Nephron progenitor cell (in vitro differentiated cells): ENCODE measurements at regions not wholly inside any gene's neighbourhood (a gene's known extent, or its start where the extent isn't known, plus 50 kb on each side); places are given as distances from the start of the nearest gene placed in this dataset.
"Not testable (repeated sequence)": the region's sequence is repeated elsewhere in the genome, so short reads cannot be mapped to it uniquely, and the experiment has no call there.

Experiments used
- DNase-seq: peaks from one replicate; pipeline ENCODE4 v3.0.0; 2021
- H3K27ac Mint-ChIP-seq: 2 replicates; pipeline ENCODE4 v1.8.0; 2021; ENCODE audit warnings: mild to moderate bottlenecking, moderate library complexity, mixed read lengths
- H3K27me3 Mint-ChIP-seq: 2 replicates; pipeline ENCODE4 v1.8.0; 2021; ENCODE audit warnings: mild to moderate bottlenecking, low read depth, mixed read lengths; ENCODE audit not compliant: poor library complexity
- H3K36me3 Mint-ChIP-seq: 2 replicates; pipeline ENCODE4 v1.8.0; 2021; ENCODE audit warnings: low read depth, mixed read lengths
- H3K4me1 Mint-ChIP-seq: 2 replicates; pipeline ENCODE4 v1.8.0; 2021; ENCODE audit warnings: mixed read lengths
- H3K4me3 Mint-ChIP-seq: 2 replicates; pipeline ENCODE4 v1.8.0; 2021; ENCODE audit warnings: mild to moderate bottlenecking, moderate library complexity, mixed read lengths
- H3K9me3 Mint-ChIP-seq: 2 replicates; pipeline ENCODE4 v1.8.0; 2021; ENCODE audit warnings: mild to moderate bottlenecking, moderate library complexity, mixed read lengths
- TF ChIP-seq, protein P1 (sequence below): fragments of 200-600 bp; sonication (generic); IDR thresholded peaks from 2 replicates; pipeline ENCODE4 v1.5.0; 2021; ENCODE audit warnings: antibody characterized with exemption

DNA sequence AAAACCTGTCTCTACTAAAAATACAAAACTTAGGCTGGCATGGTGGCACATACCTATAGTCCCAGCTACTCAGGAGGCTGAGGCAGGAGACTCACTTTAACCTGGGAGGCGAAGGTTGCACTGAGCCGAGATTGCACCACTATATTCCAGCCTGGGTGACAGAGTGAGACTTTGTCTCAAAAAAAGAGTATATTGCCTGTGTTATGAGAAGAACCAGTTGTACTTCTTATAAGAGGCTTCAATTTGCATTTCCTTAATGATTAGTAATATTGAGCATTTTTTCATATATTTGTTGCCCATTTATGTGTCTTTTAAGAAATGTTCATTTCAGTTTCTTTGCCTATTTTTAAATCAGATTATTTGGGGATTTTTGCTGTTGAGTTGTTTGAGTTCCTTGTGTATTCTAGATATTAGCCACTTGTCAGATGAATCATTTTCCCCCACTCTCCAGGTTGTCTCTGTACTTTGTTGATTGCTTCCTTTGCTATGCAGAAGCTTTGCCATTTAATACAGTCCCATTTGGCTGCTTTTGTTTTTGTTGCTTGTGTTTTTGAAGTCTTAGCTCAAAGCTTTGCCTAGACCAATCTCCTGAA, 75.8 kb upstream of the LRPPRC start:
- Mint-ChIP-seq H3K4me3 (no peak overlapping the region), H3K36me3 (peaks cover 6% of the 10 kb centered on the region), H3K27ac (no peak overlapping the region), H3K27me3 (no peaks in the 10 kb centered on the region), H3K4me1 (peaks cover 6% of the 10 kb centered on the region), H3K9me3 (peaks cover 21% of the 10 kb centered on the region)
- DNase-seq, result no peak
- TF ChIP-seq, protein P1, sequence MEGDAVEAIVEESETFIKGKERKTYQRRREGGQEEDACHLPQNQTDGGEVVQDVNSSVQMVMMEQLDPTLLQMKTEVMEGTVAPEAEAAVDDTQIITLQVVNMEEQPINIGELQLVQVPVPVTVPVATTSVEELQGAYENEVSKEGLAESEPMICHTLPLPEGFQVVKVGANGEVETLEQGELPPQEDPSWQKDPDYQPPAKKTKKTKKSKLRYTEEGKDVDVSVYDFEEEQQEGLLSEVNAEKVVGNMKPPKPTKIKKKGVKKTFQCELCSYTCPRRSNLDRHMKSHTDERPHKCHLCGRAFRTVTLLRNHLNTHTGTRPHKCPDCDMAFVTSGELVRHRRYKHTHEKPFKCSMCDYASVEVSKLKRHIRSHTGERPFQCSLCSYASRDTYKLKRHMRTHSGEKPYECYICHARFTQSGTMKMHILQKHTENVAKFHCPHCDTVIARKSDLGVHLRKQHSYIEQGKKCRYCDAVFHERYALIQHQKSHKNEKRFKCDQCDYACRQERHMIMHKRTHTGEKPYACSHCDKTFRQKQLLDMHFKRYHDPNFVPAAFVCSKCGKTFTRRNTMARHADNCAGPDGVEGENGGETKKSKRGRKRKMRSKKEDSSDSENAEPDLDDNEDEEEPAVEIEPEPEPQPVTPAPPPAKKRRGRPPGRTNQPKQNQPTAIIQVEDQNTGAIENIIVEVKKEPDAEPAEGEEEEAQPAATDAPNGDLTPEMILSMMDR, result no peak

DNA sequence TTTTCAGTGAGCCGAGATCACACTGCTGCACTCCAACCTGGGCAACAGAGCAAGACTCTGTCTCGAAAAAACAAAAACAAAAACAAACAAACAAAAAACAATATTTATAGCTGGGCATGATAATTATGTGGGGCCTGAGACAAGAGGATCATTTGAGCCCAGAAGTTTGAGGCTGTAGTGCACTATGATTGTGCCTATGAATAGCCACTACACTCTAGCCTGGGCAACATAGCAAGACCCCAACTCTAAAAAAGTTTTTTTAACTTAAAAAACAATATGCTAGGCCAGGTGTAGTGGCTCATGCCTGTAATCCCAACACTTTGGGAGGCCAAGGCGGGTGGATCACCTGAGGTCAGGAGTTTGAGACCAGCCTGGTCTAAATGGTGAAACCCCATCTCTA, 77.9 kb upstream of the LRPPRC start:
- H3K27ac Mint-ChIP-seq, H3K4me1 Mint-ChIP-seq, DNase-seq, H3K27me3 Mint-ChIP-seq, H3K36me3 Mint-ChIP-seq, H3K4me3 Mint-ChIP-seq: not testable (repeated sequence)
- peaks cover 15% of the 10 kb centered on the region for H3K9me3 Mint-ChIP-seq

- not testable (repeated sequence) for H3K27me3 Mint-ChIP-seq, H3K9me3 Mint-ChIP-seq
Observed at GRCh38 chr2:44074795-44075194, 79.0 kb upstream of the LRPPRC start.

DNA sequence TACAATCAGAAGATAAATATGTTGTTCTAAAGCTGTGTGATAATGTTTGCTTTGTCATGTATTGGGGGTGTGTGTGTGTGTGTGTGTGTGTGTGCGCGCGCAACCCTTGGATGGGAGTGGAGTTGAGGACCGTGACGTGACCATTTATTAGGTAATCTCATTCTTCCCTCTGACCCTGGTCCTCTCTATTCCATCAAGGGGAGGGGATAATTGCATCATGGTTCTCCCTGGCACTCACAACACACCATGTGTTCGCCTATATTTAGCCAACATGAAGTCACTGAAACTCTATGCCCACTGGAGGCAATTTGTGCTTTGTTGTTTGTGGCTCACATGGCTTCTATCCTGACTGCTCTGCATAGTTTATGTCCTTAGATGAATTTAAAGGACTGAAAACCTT, 79.8 kb upstream of the LRPPRC start:
- H3K36me3 Mint-ChIP-seq, result no peaks in the 10 kb centered on the region
- no peak overlapping the region for H3K27ac Mint-ChIP-seq

More at GRCh38 chr2:44074795-44075194, 79.0 kb upstream of the LRPPRC start:
- peaks cover 12% of the 10 kb centered on the region for H3K4me1 Mint-ChIP-seq
- H3K27ac Mint-ChIP-seq, H3K36me3 Mint-ChIP-seq, H3K4me3 Mint-ChIP-seq, DNase-seq: not testable (repeated sequence)

GRCh38 chr2:44077942-44078511, 82.2 kb upstream of the LRPPRC start:
- peaks cover 14% of the 10 kb centered on the region for H3K4me1 Mint-ChIP-seq
- no peaks in the 10 kb centered on the region for H3K9me3 Mint-ChIP-seq
- TF ChIP-seq, protein P1, result no peak
- DNase-seq, result no peak
- H3K36me3 Mint-ChIP-seq, result no peaks in the 10 kb centered on the region
- no peak overlapping the region for H3K27ac Mint-ChIP-seq
- peaks cover under 1% of the 10 kb centered on the region for H3K27me3 Mint-ChIP-seq
- H3K4me3 Mint-ChIP-seq, result no peak overlapping the region

More for the DNA sequence above, 79.8 kb upstream of the LRPPRC start:
- TF ChIP-seq, protein P1, result no peak
- no peaks in the 10 kb centered on the region for H3K27me3 Mint-ChIP-seq
- peaks cover 4% of the 10 kb centered on the region for H3K9me3 Mint-ChIP-seq
- H3K4me3 Mint-ChIP-seq, result no peak overlapping the region
- no peak for DNase-seq
- peaks cover 14% of the 10 kb centered on the region for H3K4me1 Mint-ChIP-seq

GRCh38 chr2:44079686-44080085, 83.9 kb upstream of the LRPPRC start:
- no peaks in the 10 kb centered on the region for H3K9me3 Mint-ChIP-seq
- H3K36me3 Mint-ChIP-seq, result no peaks in the 10 kb centered on the region
- peak overlapping the region; percentile 64 for H3K27ac Mint-ChIP-seq
- DNase-seq, result no peak
- TF ChIP-seq, protein P1, result no peak
- no peak overlapping the region for H3K4me3 Mint-ChIP-seq
- H3K27me3 Mint-ChIP-seq, result peaks cover 3% of the 10 kb centered on the region
- H3K4me1 Mint-ChIP-seq, result peaks cover 14% of the 10 kb centered on the region

DNA sequence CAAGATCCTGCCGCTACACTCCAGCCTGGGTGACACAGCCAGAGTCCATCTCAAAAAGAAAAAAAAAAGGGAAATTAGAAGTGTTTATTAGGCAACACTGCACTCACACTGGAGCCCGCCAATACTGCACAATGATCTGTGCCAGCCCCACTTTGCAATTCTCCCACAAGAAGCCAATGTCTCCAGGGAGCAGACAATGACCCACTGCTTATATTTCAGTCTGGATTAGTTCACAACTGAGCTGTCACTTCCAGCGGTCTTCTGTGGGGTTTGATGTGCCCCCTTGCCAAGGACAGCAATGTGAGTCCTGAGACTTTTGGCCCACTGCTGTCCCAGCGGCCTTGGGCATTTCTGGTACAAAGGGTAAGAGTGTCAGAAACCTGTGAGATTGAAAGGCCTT, 85.6 kb upstream of the PPM1B start:
- H3K4me3 Mint-ChIP-seq, result no peak overlapping the region

More for the DNA sequence above, 85.6 kb upstream of the PPM1B start:
- Mint-ChIP-seq H3K27me3 (peaks cover 3% of the 10 kb centered on the region), H3K36me3 (no peaks in the 10 kb centered on the region), H3K27ac (no peak overlapping the region), H3K4me1 (peaks cover 27% of the 10 kb centered on the region), H3K9me3 (no peaks in the 10 kb centered on the region)
- DNase-seq, result no peak
- TF ChIP-seq, protein P1, result no peak
